GM18519 (cell line): ENCODE measurements at regions not wholly inside any gene's neighbourhood (a gene's known extent, or its start where the extent isn't known, plus 50 kb on each side); places are given as distances from the start of the nearest gene placed in this dataset.
"Not testable (repeated sequence)": the region's sequence is repeated elsewhere in the genome, so short reads cannot be mapped to it uniquely, and the experiment has no call there.

Source experiments
- ATAC-seq: cut with Tn5 transposase; IDR thresholded peaks from one replicate; pipeline ENCODE4 v1.9.1; 2021; ENCODE audit warnings: mild to moderate bottlenecking, moderate library complexity; ENCODE audit not compliant: unreplicated experiment, low FRiP score

DNA sequence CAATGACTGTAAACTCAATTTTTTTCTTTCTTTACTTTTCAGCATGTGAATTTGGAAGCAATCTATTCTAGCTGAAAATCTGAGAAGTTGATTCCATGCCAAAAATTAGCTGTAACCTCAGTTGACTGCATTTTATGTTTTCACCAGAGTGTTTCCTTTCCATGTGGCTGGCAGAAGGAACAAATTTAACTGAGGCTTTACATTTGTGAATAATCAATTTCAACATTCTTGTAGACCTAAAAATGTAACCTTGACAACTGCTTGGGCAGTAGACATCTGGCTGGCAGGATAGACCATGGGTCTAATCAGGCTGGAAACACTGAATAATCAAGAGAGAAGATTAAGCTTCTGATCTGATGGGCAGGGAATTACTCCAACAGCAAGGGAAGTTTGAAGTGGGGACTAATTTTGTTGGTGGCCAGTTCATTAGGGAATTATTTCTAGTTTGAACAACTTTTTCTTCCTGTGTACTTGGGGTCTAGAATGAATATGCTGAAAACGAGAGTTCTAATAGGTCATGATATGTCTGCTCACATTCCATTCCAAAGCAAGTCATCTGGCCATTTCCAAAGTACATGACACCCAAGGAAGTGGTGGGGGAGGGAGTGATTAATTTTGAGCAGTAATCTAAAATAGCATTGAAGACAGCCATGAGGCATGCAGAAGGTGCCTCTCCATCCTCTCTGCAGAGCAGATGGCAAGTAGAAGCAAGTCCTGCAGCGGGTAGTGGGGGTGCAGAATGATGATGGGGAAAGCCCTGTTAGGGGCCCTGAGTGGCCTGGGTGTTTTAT lies 68.2 kb downstream of the ATP23 start:
- ATAC-seq, result no peak

- ATAC-seq, result no peak
Measured at GRCh38 chr12:58011676-58012075, 70.3 kb downstream of the ATP23 start.

DNA sequence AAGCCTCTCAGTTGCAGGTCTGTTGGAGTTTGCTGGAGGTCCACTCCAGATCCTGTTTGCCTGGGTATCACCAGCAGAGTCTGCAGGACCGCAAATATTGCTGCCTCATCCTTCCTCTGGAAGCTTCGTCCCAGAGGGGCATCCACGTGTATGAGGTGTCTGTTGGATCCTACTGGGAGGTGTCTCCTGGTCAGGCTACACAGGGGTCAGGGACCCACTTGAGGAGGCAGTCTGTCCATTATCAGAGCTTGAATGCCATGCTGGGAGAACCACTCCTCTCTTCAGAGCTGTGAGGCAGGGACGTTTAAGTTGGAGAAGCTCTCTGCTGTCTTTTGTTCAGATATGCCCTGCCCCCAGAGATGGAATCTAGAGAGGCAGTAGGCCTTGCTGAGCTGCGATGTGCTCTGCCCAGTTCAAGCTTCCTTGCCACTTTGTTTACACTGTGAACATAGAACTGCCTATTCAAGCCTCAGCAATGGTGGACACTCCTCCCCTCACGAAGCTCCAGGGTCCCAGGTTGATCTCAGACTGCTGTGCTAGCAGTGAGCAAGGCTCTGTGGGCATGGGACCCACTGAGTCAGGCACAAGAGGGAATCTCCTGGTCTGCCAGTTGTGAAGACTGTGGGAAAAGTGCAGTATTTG lies 81.1 kb downstream of the ATP23 start:
- ATAC-seq, result not testable (repeated sequence)

DNA sequence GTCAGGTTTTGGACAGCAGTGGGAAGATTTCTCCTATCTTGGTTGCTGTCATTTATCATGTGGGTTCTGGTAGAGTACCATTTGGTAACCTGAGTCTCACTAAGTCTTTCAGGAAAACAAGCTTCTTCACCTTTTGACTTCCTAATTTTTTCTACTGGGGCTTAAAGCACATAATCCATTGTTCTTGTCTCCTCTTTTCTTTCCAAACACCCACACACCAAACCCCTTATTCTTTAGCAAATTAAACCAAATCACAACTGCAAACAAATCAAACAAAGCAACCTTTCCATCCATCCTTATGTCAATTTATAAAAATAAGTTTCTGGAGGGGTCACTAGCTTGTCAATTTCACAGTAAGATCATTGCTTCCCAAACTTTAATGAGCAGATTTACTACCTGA lies 84.1 kb downstream of the ATP23 start:
- ATAC-seq, result no peak

DNA sequence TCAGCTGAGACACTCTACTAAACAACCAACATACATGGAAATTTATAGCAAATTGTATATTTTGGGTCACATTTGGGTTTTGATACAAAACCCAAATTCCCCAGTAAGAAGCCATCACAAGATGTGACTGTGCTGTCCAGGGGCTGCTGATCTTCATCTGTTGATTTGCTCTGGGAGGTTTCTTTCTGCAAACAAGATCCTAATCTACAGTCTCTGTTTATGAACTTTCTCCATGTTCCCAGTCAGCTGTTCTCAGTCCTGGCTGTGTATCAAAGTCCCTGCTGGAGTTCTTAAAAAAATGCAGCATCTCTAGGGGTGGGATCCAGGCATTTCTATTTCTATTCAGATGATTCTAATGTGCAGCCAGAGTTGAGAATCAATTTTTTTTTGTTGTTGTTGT lies 85.1 kb downstream of the ATP23 start:
- ATAC-seq, result no peak

GRCh38 chr12:58026897-58027891 lies 85.8 kb downstream of the ATP23 start:
- ATAC-seq, result no peak

GRCh38 chr12:58028294-58028693 lies 86.9 kb downstream of the ATP23 start:
- no peak for ATAC-seq

DNA sequence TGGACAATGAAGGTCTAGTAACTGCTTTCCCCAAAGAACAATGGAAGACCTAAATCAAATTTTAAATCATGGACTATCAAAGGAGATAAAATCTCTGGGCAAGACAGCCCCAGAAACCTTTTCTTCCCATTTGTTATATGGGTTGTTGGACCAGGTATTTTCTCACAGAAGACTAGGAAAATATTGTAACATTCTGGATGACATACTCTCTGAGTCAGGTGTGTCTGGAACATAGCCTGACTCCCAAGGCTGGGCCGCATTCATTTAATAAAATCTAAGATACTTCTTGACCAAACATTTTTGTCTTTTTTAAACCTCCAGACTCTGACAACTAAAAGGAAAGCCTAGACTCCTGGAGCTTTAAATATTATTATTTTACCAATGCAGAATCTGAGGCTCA lies 87.9 kb downstream of the ATP23 start:
- ATAC-seq, result no peak

- no peak for ATAC-seq
Measured at GRCh38 chr12:58030566-58031279, 89.4 kb downstream of the ATP23 start.

DNA sequence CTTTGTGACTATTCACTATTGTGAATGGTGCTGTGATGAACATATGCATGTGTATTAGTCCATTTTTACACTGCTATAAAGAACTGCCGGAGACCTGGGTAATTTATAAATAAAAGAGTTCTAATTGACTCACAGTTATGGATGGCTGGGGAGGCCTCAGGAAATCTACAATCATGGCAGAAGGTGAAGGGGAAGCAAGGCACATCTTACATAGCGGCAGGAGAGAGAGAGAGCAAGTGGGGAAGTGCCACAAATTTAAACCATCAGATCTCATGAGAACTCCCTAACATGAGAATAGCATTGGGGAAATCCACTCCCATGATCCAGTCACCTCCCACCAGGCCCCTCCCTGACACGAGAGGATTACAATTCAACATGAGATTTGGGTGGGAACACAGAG lies 90.8 kb downstream of the ATP23 start:
- ATAC-seq, result no peak

- no peak for ATAC-seq
Measured at GRCh38 chr12:58033831-58034230, 92.5 kb downstream of the ATP23 start.

DNA sequence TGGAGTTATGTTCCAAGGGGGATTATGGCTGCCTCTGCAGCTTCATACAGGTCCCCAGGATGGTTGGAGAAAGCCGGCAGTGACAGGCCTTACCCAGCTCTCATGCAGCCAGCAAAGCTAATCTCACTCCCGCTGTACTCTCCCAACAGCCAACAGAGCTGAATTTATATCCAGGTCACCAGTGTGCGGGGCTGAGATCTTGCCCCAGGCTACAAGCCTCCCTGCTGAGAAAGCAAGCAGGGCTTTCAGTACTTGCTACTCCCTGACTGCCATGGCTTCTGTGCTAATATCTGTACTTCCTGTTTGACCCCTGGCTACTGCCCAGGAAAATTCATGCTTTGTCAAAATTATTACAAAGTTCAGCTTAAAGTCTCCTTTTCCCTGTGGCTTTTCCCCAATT lies 92.9 kb downstream of the ATP23 start:
- ATAC-seq, result no peak

DNA sequence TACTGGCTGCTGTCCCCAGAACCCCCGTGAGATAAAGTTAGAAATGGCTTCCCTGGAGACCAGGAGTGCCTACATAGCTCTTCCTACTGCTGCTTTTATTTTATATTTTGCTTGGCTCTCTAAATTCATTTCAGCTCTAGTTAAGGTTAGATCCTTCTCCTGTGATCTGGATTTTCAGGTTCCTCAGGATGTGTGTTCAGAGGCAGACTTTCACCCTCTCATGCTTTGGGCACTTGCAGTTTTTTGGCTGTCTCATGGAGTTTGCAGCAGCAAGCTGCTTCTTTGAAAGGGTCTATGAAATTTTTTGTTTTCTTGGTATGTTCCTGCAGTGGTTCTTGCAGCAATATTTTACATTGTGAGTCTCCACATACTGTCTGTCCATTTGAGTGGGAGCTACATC lies 93.3 kb downstream of the ATP23 start:
- no peak for ATAC-seq

DNA sequence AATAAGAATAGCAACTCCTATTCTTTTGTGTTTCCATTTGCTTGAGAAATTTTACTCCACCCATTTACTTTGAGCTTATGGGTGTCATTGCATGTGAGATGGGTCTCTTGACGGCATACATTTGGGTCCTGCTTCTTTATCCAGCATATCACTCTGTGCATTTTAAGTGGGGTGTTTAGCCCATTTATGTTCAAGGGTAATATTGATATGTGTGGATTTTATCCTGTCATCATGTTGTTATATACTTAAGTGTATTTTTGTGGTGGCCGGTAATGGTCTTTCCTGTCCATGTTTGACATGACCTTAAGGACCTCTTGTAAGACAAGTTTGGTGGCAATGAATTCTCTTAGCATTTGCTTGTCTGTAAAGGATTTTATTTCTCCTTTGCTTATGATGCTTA lies 100.1 kb downstream of the ATP23 start:
- no peak for ATAC-seq

- ATAC-seq, result no peak
Measured at GRCh38 chr12:58044966-58045365, 103.6 kb downstream of the ATP23 start.

DNA sequence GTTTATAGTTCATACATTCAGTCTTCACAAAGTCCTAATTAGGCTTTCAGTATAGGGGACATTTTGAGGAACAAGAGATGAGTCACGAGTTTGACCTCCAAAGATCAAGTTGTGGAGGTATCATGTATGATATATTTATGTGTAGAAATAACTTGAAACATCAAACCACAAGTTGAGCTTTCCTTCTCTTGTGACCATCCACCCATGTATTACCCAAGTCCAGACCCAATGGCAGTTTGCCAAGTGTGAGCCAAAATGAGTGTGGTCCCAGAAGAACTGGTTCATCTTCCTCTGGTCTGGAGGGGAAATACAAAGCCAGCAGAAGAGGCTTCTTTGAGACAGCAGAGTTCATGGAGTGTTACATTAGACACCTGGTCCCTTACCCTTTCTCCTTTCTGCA lies 104.9 kb downstream of the ATP23 start:
- no peak for ATAC-seq

DNA sequence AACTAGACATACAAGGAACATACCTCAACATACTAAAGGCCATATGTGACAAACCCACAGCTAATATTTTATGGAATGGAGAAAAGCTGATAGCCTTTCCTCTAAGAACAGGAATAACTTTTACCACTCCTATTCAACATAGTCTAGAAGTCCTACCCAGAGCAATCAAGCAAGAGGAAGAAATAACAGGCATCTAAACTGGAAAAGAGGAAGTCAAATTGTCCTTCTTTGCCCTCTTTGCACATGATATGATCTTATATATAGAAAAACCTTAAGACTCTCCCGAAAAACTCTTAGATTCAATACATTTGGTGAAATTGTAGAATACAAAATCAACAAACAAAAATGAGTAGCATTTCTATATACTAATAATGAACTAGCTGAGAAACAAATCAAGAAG lies 110.0 kb downstream of the ATP23 start:
- no peak for ATAC-seq

- ATAC-seq, result no peak
Measured at GRCh38 chr12:58064666-58065065, 123.3 kb downstream of the ATP23 start.

GRCh38 chr12:58066296-58066695 lies 124.9 kb downstream of the ATP23 start:
- no peak for ATAC-seq

DNA sequence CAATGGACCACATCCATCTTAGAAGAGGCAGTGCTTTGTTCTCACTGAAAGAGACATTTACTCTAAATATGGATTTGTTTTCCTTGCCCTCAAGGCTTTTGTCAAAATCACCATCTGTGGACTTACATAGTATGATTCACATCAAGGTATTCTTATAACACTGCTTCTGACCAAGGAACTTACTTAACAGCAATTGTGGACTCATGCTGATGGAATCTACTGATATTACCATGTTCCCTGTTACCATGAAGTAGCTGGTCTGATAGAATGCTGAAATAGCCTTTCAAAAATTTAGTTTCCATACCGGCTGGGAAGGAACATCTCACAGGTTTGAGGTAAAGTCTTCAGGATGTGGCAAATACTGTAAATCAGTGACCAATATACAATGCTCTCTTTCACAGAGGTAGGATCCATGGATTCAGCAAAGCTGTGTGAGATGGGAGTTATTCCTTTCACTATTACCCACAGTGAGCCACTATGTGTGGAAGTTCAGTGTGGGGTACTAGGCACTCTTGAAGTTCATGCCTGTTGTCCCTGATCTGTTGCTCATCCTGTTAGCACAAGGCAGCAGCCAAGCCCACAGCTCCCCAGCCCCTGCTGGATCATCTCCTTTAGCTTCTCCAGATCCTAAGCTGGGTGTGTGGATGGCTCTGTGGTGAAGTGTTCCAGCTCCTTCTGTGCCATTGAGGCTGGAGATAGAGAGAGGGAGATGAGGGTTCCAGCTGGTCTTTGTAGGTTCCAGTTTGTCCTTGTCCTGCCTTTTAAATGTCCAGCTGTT lies 126.4 kb downstream of the ATP23 start:
- ATAC-seq, result no peak
